ENCODE measurements at regions not wholly inside any gene's neighbourhood (a gene's known extent, or its start where the extent isn't known, plus 50 kb on each side); places are given as distances from the start of the nearest gene placed in this dataset.
"Not testable (repeated sequence)": the region's sequence is repeated elsewhere in the genome, so short reads cannot be mapped to it uniquely, and the experiment has no call there.

GRCh38 chr10:61263518-61263917, 189.7 kb downstream of the TMEM26 start:
- DNase-seq (ENCODE audit: extremely low spot score in 2 of 2), result no peak
- TF ChIP-seq POLR2AphosphoS5 (IDR thresholded peaks at IDR 0.05; ENCODE audit: insufficient read depth in 1 of 2, low read depth in 1 of 2) (no peak), POLR2A (IDR thresholded peaks at IDR 0.05) (no peak), CTCF (IDR thresholded peaks at IDR 0.05) (no peak)
- no peaks in the 10 kb centered on the region for H3K27me3 ChIP-seq
- no peaks in the 10 kb centered on the region for H3K9me3 ChIP-seq
- no peak overlapping the region for H3K4me3 ChIP-seq
- no peaks in the 10 kb centered on the region for H3K4me1 ChIP-seq
- intact Hi-C loops (cut with DNase I), result no loop called here
- H3K36me3 ChIP-seq, result no peaks in the 10 kb centered on the region
- no peak overlapping the region for H3K27ac ChIP-seq

- TF ChIP-seq POLR2AphosphoS5 (IDR thresholded peaks at IDR 0.05; ENCODE audit: insufficient read depth in 1 of 2, low read depth in 1 of 2) (no peak), CTCF (IDR thresholded peaks at IDR 0.05) (no peak), POLR2A (IDR thresholded peaks at IDR 0.05) (no peak)
- H3K27ac ChIP-seq, result no peak overlapping the region
- no peaks in the 10 kb centered on the region for H3K4me1 ChIP-seq
- no peak for DNase-seq (ENCODE audit: extremely low spot score in 2 of 2)
- intact Hi-C loops (cut with DNase I), result no loop called here
- H3K36me3 ChIP-seq, result no peaks in the 10 kb centered on the region
- H3K27me3 ChIP-seq, result no peaks in the 10 kb centered on the region
- no peaks in the 10 kb centered on the region for H3K9me3 ChIP-seq
- no peak overlapping the region for H3K4me3 ChIP-seq
Observed at GRCh38 chr10:61262486-61263261, 190.5 kb downstream of the TMEM26 start.

- intact Hi-C loops (cut with DNase I), result no loop called here
- Histone ChIP-seq H3K27me3 (no peaks in the 10 kb centered on the region), H3K4me1 (no peaks in the 10 kb centered on the region), H3K9me3 (no peaks in the 10 kb centered on the region), H3K4me3 (no peak overlapping the region), H3K36me3 (no peaks in the 10 kb centered on the region), H3K27ac (no peak overlapping the region)
- TF ChIP-seq POLR2A (IDR thresholded peaks at IDR 0.05), result no peak
- no peak for TF ChIP-seq POLR2AphosphoS5 (IDR thresholded peaks at IDR 0.05; ENCODE audit: insufficient read depth in 1 of 2, low read depth in 1 of 2)
- TF ChIP-seq CTCF (IDR thresholded peaks at IDR 0.05), result no peak
- no peak for DNase-seq (ENCODE audit: extremely low spot score in 2 of 2)
Observed at GRCh38 chr10:61257956-61258496, 195.2 kb downstream of the TMEM26 start.

- Histone ChIP-seq H3K36me3 (no peaks in the 10 kb centered on the region), H3K4me1 (no peaks in the 10 kb centered on the region), H3K4me3 (no peak overlapping the region), H3K9me3 (no peaks in the 10 kb centered on the region), H3K27me3 (no peaks in the 10 kb centered on the region), H3K27ac (no peak overlapping the region)
- DNase-seq (ENCODE audit: extremely low spot score in 2 of 2), result no peak
- TF ChIP-seq POLR2A (IDR thresholded peaks at IDR 0.05), result no peak
- no peak for TF ChIP-seq CTCF (IDR thresholded peaks at IDR 0.05)
- TF ChIP-seq POLR2AphosphoS5 (IDR thresholded peaks at IDR 0.05; ENCODE audit: insufficient read depth in 1 of 2, low read depth in 1 of 2), result no peak
- intact Hi-C loops (cut with DNase I), result no loop called here
Observed at GRCh38 chr10:61257136-61257535, 196.0 kb downstream of the TMEM26 start.

- H3K27me3 ChIP-seq; H3K36me3 ChIP-seq; H3K4me3 ChIP-seq; H3K9me3 ChIP-seq; DNase-seq (ENCODE audit: extremely low spot score in 2 of 2); intact Hi-C loops (cut with DNase I); H3K27ac ChIP-seq; H3K4me1 ChIP-seq: not testable (repeated sequence)
Observed at GRCh38 chr10:61252326-61252725, 200.9 kb downstream of the TMEM26 start.

Data from vagina (tissue), 2 donors.